ENCODE measurements at regions not wholly inside any gene's neighbourhood (a gene's known extent, or its start where the extent isn't known, plus 50 kb on each side); places are given as distances from the start of the nearest gene placed in this dataset.
"Not testable (repeated sequence)": the region's sequence is repeated elsewhere in the genome, so short reads cannot be mapped to it uniquely, and the experiment has no call there.

DNA sequence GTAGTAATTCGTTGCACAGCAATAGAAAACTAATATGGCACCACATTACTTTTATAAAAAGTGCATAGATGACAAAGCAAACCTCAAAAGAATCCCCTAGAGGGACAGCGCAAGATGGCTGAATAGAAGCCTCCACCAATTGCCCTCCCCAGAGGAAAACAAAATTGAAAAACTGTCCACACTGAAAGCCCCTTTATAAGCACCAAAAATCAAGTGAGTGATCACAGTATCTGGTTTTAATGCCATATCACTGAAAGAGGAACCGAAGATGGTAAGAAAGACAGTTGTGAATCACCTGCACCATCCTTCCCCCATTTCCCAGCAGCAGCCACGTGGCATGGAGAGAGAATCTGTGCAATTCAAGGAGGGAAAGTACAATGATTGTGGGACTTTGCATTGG is 522.2 kb downstream of the GLUD2 start:
- Mint-ChIP-seq H3K27me3 (no peaks in the 10 kb centered on the region), H3K9me3 (ENCODE audit: low read depth) (peaks cover 23% of the 10 kb centered on the region), H3K36me3 (ENCODE audit: insufficient read depth) (no peaks in the 10 kb centered on the region), H3K4me3 (ENCODE audit: low read depth) (no peak overlapping the region), H3K27ac (no peak overlapping the region), H3K4me1 (ENCODE audit: low read depth) (no peaks in the 10 kb centered on the region)
- no peak for DNase-seq (ENCODE audit: low spot score, unreplicated experiment)
- TF ChIP-seq, protein P1, sequence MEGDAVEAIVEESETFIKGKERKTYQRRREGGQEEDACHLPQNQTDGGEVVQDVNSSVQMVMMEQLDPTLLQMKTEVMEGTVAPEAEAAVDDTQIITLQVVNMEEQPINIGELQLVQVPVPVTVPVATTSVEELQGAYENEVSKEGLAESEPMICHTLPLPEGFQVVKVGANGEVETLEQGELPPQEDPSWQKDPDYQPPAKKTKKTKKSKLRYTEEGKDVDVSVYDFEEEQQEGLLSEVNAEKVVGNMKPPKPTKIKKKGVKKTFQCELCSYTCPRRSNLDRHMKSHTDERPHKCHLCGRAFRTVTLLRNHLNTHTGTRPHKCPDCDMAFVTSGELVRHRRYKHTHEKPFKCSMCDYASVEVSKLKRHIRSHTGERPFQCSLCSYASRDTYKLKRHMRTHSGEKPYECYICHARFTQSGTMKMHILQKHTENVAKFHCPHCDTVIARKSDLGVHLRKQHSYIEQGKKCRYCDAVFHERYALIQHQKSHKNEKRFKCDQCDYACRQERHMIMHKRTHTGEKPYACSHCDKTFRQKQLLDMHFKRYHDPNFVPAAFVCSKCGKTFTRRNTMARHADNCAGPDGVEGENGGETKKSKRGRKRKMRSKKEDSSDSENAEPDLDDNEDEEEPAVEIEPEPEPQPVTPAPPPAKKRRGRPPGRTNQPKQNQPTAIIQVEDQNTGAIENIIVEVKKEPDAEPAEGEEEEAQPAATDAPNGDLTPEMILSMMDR (IDR thresholded peaks at IDR 0.05; ENCODE audit: unreplicated experiment), result no peak

DNA sequence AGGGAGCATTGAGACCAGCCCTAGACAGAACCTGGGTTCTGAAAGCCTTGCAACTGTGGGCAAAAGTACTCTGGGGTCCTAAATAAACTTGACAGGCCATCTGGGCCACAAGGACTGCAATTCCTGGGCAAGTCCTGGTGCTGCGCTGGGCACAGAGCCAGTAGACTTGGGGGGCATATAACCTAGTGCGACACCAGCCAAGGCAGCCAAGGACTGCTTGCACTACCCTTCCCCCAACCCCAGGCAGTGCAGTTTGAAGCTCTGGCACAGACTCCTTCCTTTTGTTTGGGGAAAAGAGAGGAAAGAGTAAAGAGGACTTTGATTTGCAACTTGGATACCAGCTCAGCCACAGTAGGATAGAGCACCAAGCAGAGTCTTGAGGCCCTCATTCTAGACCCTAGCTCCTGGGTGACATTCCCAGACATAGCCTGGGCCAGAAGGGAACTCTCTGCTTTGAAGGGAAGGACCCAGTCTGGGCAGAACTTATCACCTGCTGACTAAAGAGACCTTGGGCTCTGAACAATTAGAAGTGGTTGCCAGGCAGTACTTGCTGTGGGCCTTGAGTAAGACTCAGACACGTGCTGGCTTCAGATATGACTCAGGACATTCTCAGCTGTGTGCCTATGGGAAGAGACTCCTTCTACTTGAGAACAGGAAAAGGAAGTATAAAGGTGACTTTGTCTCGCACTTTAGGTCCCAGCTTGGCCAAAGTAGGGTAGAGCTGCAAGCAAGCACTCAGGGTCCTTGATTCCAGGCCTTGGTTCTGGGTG is 522.8 kb downstream of the GLUD2 start:
- no peak for DNase-seq (ENCODE audit: low spot score, unreplicated experiment)
- Mint-ChIP-seq H3K27me3 (no peaks in the 10 kb centered on the region), H3K27ac (no peak overlapping the region), H3K4me3 (ENCODE audit: low read depth) (no peak overlapping the region), H3K9me3 (ENCODE audit: low read depth) (peaks cover 23% of the 10 kb centered on the region), H3K36me3 (ENCODE audit: insufficient read depth) (no peaks in the 10 kb centered on the region), H3K4me1 (ENCODE audit: low read depth) (no peaks in the 10 kb centered on the region)
- TF ChIP-seq, protein P1 (IDR thresholded peaks at IDR 0.05; ENCODE audit: unreplicated experiment), result no peak

DNA sequence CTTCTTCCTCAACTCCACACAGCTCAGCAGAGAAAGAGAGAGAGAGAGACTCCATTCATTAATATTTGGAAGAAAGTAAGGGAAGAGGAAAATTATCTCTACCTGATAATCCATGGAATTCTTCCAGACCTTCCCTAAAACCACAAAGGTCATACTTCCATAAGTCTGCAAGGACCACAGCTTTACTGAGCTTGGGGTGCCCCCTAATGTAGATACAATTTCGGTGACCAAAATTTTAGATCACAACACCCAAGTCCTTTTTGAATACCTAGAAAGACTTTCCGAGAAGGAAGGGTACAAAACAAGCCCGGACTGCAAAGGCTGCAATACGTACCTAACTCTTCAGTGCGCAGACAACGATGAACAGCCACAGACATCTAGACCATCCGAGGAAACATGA is 523.9 kb downstream of the GLUD2 start:
- Mint-ChIP-seq H3K9me3 (ENCODE audit: low read depth) (peaks cover 23% of the 10 kb centered on the region), H3K27me3 (no peaks in the 10 kb centered on the region), H3K4me3 (ENCODE audit: low read depth) (no peak overlapping the region), H3K36me3 (ENCODE audit: insufficient read depth) (no peaks in the 10 kb centered on the region), H3K27ac (no peak overlapping the region), H3K4me1 (ENCODE audit: low read depth) (no peaks in the 10 kb centered on the region)
- TF ChIP-seq, protein P1 (IDR thresholded peaks at IDR 0.05; ENCODE audit: unreplicated experiment), result no peak
- DNase-seq (ENCODE audit: low spot score, unreplicated experiment), result no peak

DNA sequence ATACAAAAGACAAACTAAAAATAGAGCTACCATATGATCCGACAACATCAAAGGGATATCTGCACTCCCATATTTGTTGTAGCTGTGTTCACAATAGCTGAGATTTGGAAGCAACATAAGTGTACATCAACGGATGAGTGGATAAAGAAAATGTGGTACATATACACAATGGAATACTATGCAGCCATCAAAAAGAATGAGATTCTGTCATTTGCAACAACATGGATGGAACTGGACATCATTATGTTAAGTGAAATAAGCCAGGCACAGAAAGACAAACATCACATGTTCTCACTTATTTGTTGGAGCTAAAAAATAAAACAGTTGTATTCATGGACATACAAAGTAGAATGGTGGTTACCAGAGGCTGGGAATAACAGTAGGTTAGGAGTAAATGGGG is 527.0 kb downstream of the GLUD2 start:
- not testable (repeated sequence) for DNase-seq (ENCODE audit: low spot score, unreplicated experiment); H3K27me3 Mint-ChIP-seq; H3K27ac Mint-ChIP-seq; H3K4me3 Mint-ChIP-seq (ENCODE audit: low read depth); H3K4me1 Mint-ChIP-seq (ENCODE audit: low read depth); H3K36me3 Mint-ChIP-seq (ENCODE audit: insufficient read depth)
- peaks cover 19% of the 10 kb centered on the region for H3K9me3 Mint-ChIP-seq (ENCODE audit: low read depth)

DNA sequence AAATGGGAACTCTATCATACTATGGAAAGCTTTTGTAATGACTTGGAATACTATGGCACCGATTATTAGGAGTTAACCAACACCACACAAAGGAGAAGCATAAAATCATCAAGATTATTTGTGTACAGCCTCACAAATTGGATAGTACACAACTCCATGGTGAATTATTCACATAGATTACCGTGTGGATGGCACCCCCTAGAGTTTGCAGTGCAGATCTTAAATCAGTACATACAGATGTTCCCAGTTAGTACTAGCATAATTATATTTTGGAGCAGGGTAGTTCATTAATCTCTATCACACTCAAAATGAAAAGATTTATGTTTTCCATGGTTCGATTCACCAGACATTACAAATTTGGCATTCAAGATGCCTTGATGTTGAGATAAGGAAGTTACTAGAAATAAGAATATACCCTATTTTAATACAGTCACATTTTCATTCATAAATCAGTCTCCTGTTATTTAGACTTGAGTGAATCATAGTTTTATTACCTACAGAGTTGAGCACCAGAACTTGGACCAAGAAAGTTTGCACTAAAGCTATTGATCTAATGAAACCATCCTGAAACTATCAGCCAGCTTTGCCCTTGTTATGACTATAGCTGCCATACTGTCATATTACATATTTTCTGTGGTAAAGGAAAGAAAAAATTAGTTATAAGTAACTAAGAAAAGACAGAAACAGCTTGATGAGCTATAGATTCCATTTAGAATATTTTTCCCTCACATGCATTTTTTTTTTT is 531.8 kb downstream of the GLUD2 start:
- TF ChIP-seq, protein P1 (IDR thresholded peaks at IDR 0.05; ENCODE audit: unreplicated experiment), result peak; percentile 58
- no peak for DNase-seq (ENCODE audit: low spot score, unreplicated experiment)
- peaks cover 3% of the 10 kb centered on the region for H3K9me3 Mint-ChIP-seq (ENCODE audit: low read depth)
- no peaks in the 10 kb centered on the region for H3K4me1 Mint-ChIP-seq (ENCODE audit: low read depth)
- H3K4me3 Mint-ChIP-seq (ENCODE audit: low read depth), result no peak overlapping the region
- H3K27ac Mint-ChIP-seq, result no peak overlapping the region
- no peaks in the 10 kb centered on the region for H3K27me3 Mint-ChIP-seq
- no peaks in the 10 kb centered on the region for H3K36me3 Mint-ChIP-seq (ENCODE audit: insufficient read depth)

Data from progenitor cell of endocrine pancreas (in vitro differentiated cells).